ENCODE measurements at regions not wholly inside any gene's neighbourhood (a gene's known extent, or its start where the extent isn't known, plus 50 kb on each side); places are given as distances from the start of the nearest gene placed in this dataset.
"Not testable (repeated sequence)": the region's sequence is repeated elsewhere in the genome, so short reads cannot be mapped to it uniquely, and the experiment has no call there.

GRCh38 chr5:57398413-57399093 is 84.1 kb downstream of the ACTBL2 start:
- DNase-seq (ENCODE audit: low read depth in 2 of 3, low spot score in 2 of 3), result no peak

GRCh38 chr5:57396701-57397100 is 85.9 kb downstream of the ACTBL2 start:
- no peak for DNase-seq (ENCODE audit: low read depth in 2 of 3, low spot score in 2 of 3)

- DNase-seq (ENCODE audit: low read depth in 2 of 3, low spot score in 2 of 3), result no peak
Observed at GRCh38 chr5:57394421-57395210, 88.0 kb downstream of the ACTBL2 start.

- DNase-seq (ENCODE audit: low read depth in 2 of 3, low spot score in 2 of 3), result peak in 1 of 3 donors; percentile 16
Observed at GRCh38 chr5:57386958-57387357, 95.7 kb downstream of the ACTBL2 start.

- DNase-seq (ENCODE audit: low read depth in 2 of 3, low spot score in 2 of 3), result peak in 2 of 3 donors; percentile 50 to 77
Observed at GRCh38 chr5:57383093-57383861, 99.3 kb downstream of the ACTBL2 start.

GRCh38 chr5:57382655-57383054 is 100.0 kb downstream of the ACTBL2 start:
- no peak for DNase-seq (ENCODE audit: low read depth in 2 of 3, low spot score in 2 of 3)

- no peak for DNase-seq (ENCODE audit: low read depth in 2 of 3, low spot score in 2 of 3)
Observed at GRCh38 chr5:57370376-57370775, 112.2 kb downstream of the ACTBL2 start.

- DNase-seq (ENCODE audit: low read depth in 2 of 3, low spot score in 2 of 3), result no peak
Observed at GRCh38 chr5:57368010-57368409, 114.6 kb downstream of the ACTBL2 start.

GRCh38 chr5:57366744-57367143 is 115.9 kb downstream of the ACTBL2 start:
- no peak for DNase-seq (ENCODE audit: low read depth in 2 of 3, low spot score in 2 of 3)

GRCh38 chr5:57362951-57363350 is 119.7 kb downstream of the ACTBL2 start:
- DNase-seq (ENCODE audit: low read depth in 2 of 3, low spot score in 2 of 3), result no peak

- DNase-seq (ENCODE audit: low read depth in 2 of 3, low spot score in 2 of 3), result no peak
Observed at GRCh38 chr5:57360871-57361270, 121.7 kb downstream of the ACTBL2 start.

- no peak for DNase-seq (ENCODE audit: low read depth in 2 of 3, low spot score in 2 of 3)
Observed at GRCh38 chr5:57358796-57359592, 123.6 kb downstream of the ACTBL2 start.

GRCh38 chr5:57356850-57357249 is 125.8 kb downstream of the ACTBL2 start:
- not testable (repeated sequence) for DNase-seq (ENCODE audit: low read depth in 2 of 3, low spot score in 2 of 3)

- no peak for DNase-seq (ENCODE audit: low read depth in 2 of 3, low spot score in 2 of 3)
Observed at GRCh38 chr5:57349214-57349613, 133.4 kb downstream of the ACTBL2 start.

GRCh38 chr5:57348376-57349140 is 134.1 kb downstream of the ACTBL2 start:
- DNase-seq (ENCODE audit: low read depth in 2 of 3, low spot score in 2 of 3), result no peak

- DNase-seq (ENCODE audit: low read depth in 2 of 3, low spot score in 2 of 3), result no peak
Observed at GRCh38 chr5:57346328-57346727, 136.3 kb downstream of the ACTBL2 start.

- no peak for DNase-seq (ENCODE audit: low read depth in 2 of 3, low spot score in 2 of 3)
Observed at GRCh38 chr5:57341380-57341979, 141.1 kb downstream of the ACTBL2 start.

- DNase-seq (ENCODE audit: low read depth in 2 of 3, low spot score in 2 of 3), result no peak
Observed at GRCh38 chr5:57340681-57341080, 141.9 kb downstream of the ACTBL2 start.

- DNase-seq (ENCODE audit: low read depth in 2 of 3, low spot score in 2 of 3), result no peak
Observed at GRCh38 chr5:57339521-57339920, 143.1 kb downstream of the ACTBL2 start.
